ENCODE measurements at regions not wholly inside any gene's neighbourhood (a gene's known extent, or its start where the extent isn't known, plus 50 kb on each side); places are given as distances from the start of the nearest gene placed in this dataset.
A peak's percentile ranks its signal among the peaks of the same experiment; 100 is the strongest.

DNA sequence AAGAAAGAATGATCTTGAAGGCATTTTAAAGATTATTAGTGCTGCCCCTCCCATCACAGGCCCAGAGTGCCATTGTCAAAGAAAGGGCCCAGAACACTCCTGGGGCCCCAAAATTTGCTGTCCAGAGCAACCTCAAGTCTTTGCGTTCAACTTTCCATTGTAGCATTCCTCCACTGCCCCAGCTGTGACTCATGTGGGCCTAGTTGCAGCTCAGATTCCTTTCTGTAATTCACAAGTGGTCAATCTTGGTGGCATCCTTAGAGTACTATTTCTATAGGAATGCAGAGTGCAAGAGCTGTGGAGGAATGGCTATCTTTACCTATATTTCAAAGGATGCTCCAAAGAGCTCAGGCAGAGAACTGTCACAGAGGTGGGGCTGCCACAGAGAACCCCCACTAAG lies 1500.8 kb upstream of the IGFBP7 start:
- Histone ChIP-seq H3K4me3 (ENCODE audit: low read length) (no peak overlapping the region), H3K27ac (ENCODE audit: low read depth, low read length) (no peak overlapping the region), H3K4me1 (ENCODE audit: insufficient read depth, low read length) (no peaks in the 10 kb centered on the region), H3K9me3 (ENCODE audit: insufficient read depth, low read depth, low read length) (no peaks in the 10 kb centered on the region), H3K27me3 (ENCODE audit: insufficient read depth, low read length) (no peaks in the 10 kb centered on the region), H3K9ac (ENCODE audit: low read depth, low read length) (no peak overlapping the region), H3K36me3 (ENCODE audit: insufficient read depth, low read length) (no peaks in the 10 kb centered on the region)
- WGBS, result 98% methylated on average over 1 of the region's 1 CpG

- Histone ChIP-seq H3K9me3 (ENCODE audit: insufficient read depth, low read depth, low read length) (no peaks in the 10 kb centered on the region), H3K27ac (ENCODE audit: low read depth, low read length) (no peak overlapping the region), H3K4me3 (ENCODE audit: low read length) (no peak overlapping the region), H3K36me3 (ENCODE audit: insufficient read depth, low read length) (no peaks in the 10 kb centered on the region), H3K27me3 (ENCODE audit: insufficient read depth, low read length) (no peaks in the 10 kb centered on the region), H3K4me1 (ENCODE audit: insufficient read depth, low read length) (peaks cover 21% of the 10 kb centered on the region; the same call in 1 of the 2 replicates), H3K9ac (ENCODE audit: low read depth, low read length) (no peak overlapping the region)
- WGBS, result 97% methylated on average over 2 of the region's 4 CpGs
Measured at GRCh38 chr4:58606303-58606702, 1496.1 kb upstream of the IGFBP7 start.

DNA sequence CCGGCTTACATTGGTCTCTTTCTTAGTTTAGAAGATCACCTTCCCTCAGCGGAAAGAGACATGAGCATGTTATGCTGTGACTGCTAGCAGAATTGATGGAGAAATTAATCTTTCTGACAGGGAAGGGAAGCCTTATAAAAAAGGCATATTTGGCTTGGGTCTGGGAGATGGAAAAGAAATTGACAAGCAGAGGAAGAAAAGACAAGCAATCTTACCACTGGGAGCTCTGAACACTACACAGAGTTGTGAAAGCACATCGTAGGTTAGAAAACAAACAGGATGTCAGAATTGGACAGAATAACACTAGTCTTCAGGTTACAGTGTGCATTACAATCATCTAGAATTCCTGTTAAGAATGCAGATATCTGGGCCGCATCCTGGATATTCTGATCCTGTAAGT lies 1493.8 kb upstream of the IGFBP7 start:
- peaks cover 37% of the 10 kb centered on the region; the same call in 1 of the 2 replicates for H3K4me1 ChIP-seq (ENCODE audit: insufficient read depth, low read length)
- H3K4me3 ChIP-seq (ENCODE audit: low read length), result no peak overlapping the region
- no peaks in the 10 kb centered on the region for H3K9me3 ChIP-seq (ENCODE audit: insufficient read depth, low read depth, low read length)
- no peaks in the 10 kb centered on the region for H3K27me3 ChIP-seq (ENCODE audit: insufficient read depth, low read length)
- peak overlapping the region; percentile 9; the same call in 1 of the 2 replicates for H3K27ac ChIP-seq (ENCODE audit: low read depth, low read length)
- 92% methylated on average over 4 of the region's 4 CpGs for WGBS
- no peak overlapping the region for H3K9ac ChIP-seq (ENCODE audit: low read depth, low read length)
- no peaks in the 10 kb centered on the region for H3K36me3 ChIP-seq (ENCODE audit: insufficient read depth, low read length)

DNA sequence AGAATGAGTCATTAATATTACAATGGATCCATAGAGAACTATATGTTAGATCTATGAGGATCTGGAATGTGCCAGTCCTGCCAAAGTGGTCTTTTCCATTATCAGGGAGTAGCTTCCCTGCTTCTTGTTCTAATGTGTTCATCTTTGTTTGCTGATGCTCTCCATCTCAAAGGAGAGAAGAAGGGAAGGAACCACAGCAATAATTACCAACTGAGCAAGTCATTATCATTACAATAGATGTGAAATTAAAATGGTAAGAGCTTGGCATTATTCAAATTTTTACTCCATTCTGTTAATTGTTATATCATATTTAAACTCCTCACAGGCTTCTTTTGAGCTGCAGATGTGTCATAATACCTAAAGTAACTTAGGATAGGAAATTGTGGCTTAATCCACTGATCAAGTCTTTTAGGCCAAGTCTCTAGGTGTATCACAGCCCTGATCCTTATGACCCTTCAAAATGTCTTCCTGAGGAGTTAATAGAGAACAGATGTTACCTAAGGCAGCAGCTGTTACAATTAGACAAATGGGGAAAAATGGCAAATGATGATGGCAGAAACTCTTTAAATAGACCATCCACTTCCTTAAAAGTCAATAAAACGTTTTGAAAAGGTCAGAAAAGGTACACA lies 1492.7 kb upstream of the IGFBP7 start:
- H3K9me3 ChIP-seq (ENCODE audit: insufficient read depth, low read depth, low read length), result no peaks in the 10 kb centered on the region
- no peaks in the 10 kb centered on the region for H3K27me3 ChIP-seq (ENCODE audit: insufficient read depth, low read length)
- no peaks in the 10 kb centered on the region for H3K36me3 ChIP-seq (ENCODE audit: insufficient read depth, low read length)
- H3K9ac ChIP-seq (ENCODE audit: low read depth, low read length), result no peak overlapping the region; the same call in 1 of the 2 replicates
- peaks cover 37% of the 10 kb centered on the region; the same call in 1 of the 2 replicates for H3K4me1 ChIP-seq (ENCODE audit: insufficient read depth, low read length)
- H3K4me3 ChIP-seq (ENCODE audit: low read length), result no peak overlapping the region
- 57% methylated on average over 1 of the region's 1 CpG for WGBS
- H3K27ac ChIP-seq (ENCODE audit: low read depth, low read length), result peak overlapping the region; percentile 90; the same call in 1 of the 2 replicates

- H3K9me3 ChIP-seq (ENCODE audit: insufficient read depth, low read depth, low read length), result no peaks in the 10 kb centered on the region
- H3K4me3 ChIP-seq (ENCODE audit: low read length), result no peak overlapping the region
- no peaks in the 10 kb centered on the region for H3K27me3 ChIP-seq (ENCODE audit: insufficient read depth, low read length)
- H3K4me1 ChIP-seq (ENCODE audit: insufficient read depth, low read length), result peaks cover 43% of the 10 kb centered on the region
- H3K9ac ChIP-seq (ENCODE audit: low read depth, low read length), result no peak overlapping the region
- no peaks in the 10 kb centered on the region for H3K36me3 ChIP-seq (ENCODE audit: insufficient read depth, low read length)
- peak overlapping the region; percentile 76; the same call in 1 of the 2 replicates for H3K27ac ChIP-seq (ENCODE audit: low read depth, low read length)
- WGBS, result no CpG with 5 or more reads among the region's 1 CpG
Measured at GRCh38 chr4:58602022-58602421, 1491.8 kb upstream of the IGFBP7 start.

DNA sequence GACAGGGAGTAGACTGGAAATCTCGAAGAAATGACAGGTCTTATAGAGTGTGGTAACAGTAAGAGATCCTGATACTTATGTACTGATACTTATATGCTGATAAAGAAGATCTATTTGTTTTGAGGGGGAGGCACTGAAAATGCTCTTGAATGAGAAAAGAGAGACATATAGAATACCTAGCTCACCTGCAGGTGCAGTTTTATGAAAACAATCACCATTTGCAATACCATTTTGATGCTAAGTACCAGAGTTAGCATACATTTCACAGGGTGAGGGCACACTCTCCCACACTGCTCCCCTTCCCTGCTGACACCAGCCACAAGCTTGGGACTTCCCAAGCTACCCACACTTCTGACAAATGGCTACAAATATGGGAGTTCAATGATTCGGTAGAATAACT lies 1490.1 kb upstream of the IGFBP7 start:
- 79% methylated on average over 2 of the region's 2 CpGs for WGBS
- no peaks in the 10 kb centered on the region for H3K36me3 ChIP-seq (ENCODE audit: insufficient read depth, low read length)
- peak overlapping the region; percentile 88; the same call in 1 of the 2 replicates for H3K27ac ChIP-seq (ENCODE audit: low read depth, low read length)
- no peaks in the 10 kb centered on the region for H3K27me3 ChIP-seq (ENCODE audit: insufficient read depth, low read length)
- H3K9ac ChIP-seq (ENCODE audit: low read depth, low read length), result no peak overlapping the region
- no peak overlapping the region for H3K4me3 ChIP-seq (ENCODE audit: low read length)
- no peaks in the 10 kb centered on the region for H3K9me3 ChIP-seq (ENCODE audit: insufficient read depth, low read depth, low read length)
- peaks cover 50% of the 10 kb centered on the region for H3K4me1 ChIP-seq (ENCODE audit: insufficient read depth, low read length)

- H3K27ac ChIP-seq (ENCODE audit: low read depth, low read length), result no peak overlapping the region
- peaks cover 2% of the 10 kb centered on the region; the same call in 1 of the 2 replicates for H3K9me3 ChIP-seq (ENCODE audit: insufficient read depth, low read depth, low read length)
- H3K36me3 ChIP-seq (ENCODE audit: insufficient read depth, low read length), result no peaks in the 10 kb centered on the region
- H3K27me3 ChIP-seq (ENCODE audit: insufficient read depth, low read length), result no peaks in the 10 kb centered on the region
- no peak overlapping the region for H3K4me3 ChIP-seq (ENCODE audit: low read length)
- H3K4me1 ChIP-seq (ENCODE audit: insufficient read depth, low read length), result no peaks in the 10 kb centered on the region
- WGBS, result 93% methylated on average over 1 of the region's 2 CpGs
- no peak overlapping the region for H3K9ac ChIP-seq (ENCODE audit: low read depth, low read length)
Measured at GRCh38 chr4:58590722-58591121, 1480.5 kb upstream of the IGFBP7 start.

- Histone ChIP-seq H3K36me3 (ENCODE audit: insufficient read depth, low read length) (no peaks in the 10 kb centered on the region), H3K4me1 (ENCODE audit: insufficient read depth, low read length) (no peaks in the 10 kb centered on the region), H3K4me3 (ENCODE audit: low read length) (no peak overlapping the region), H3K9ac (ENCODE audit: low read depth, low read length) (no peak overlapping the region), H3K27ac (ENCODE audit: low read depth, low read length) (no peak overlapping the region), H3K9me3 (ENCODE audit: insufficient read depth, low read depth, low read length) (peaks cover 5% of the 10 kb centered on the region; the same call in 1 of the 2 replicates), H3K27me3 (ENCODE audit: insufficient read depth, low read length) (no peaks in the 10 kb centered on the region)
- WGBS, result 97% methylated on average over 6 of the region's 6 CpGs
Measured at GRCh38 chr4:58587856-58588255, 1477.7 kb upstream of the IGFBP7 start.

GRCh38 chr4:58566260-58566659 lies 1456.1 kb upstream of the IGFBP7 start:
- WGBS, result 23% methylated on average over 1 of the region's 1 CpG
- Histone ChIP-seq H3K27ac (ENCODE audit: low read depth, low read length) (no peak overlapping the region), H3K4me3 (ENCODE audit: low read length) (no peak overlapping the region)

GRCh38 chr4:58564695-58565475 lies 1454.7 kb upstream of the IGFBP7 start:
- 93% methylated on average over 6 of the region's 6 CpGs for WGBS
- Histone ChIP-seq H3K9me3 (ENCODE audit: insufficient read depth, low read depth, low read length) (0 out of 2 replicates have a peak, but pooled peaks cover 5% of the 10 kb centered on the region), H3K36me3 (ENCODE audit: insufficient read depth, low read length) (no peaks in the 10 kb centered on the region), H3K27ac (ENCODE audit: low read depth, low read length) (no peak overlapping the region), H3K27me3 (ENCODE audit: insufficient read depth, low read length) (no peaks in the 10 kb centered on the region), H3K4me1 (ENCODE audit: insufficient read depth, low read length) (peaks cover 14% of the 10 kb centered on the region; the same call in 1 of the 2 replicates), H3K9ac (ENCODE audit: low read depth, low read length) (no peak overlapping the region), H3K4me3 (ENCODE audit: low read length) (no peak overlapping the region)

More at GRCh38 chr4:58566260-58566659, 1456.1 kb upstream of the IGFBP7 start:
- Histone ChIP-seq H3K27me3 (ENCODE audit: insufficient read depth, low read length) (no peaks in the 10 kb centered on the region), H3K9me3 (ENCODE audit: insufficient read depth, low read depth, low read length) (0 out of 2 replicates have a peak, but pooled peaks cover 11% of the 10 kb centered on the region), H3K36me3 (ENCODE audit: insufficient read depth, low read length) (no peaks in the 10 kb centered on the region), H3K4me1 (ENCODE audit: insufficient read depth, low read length) (peaks cover 11% of the 10 kb centered on the region; the same call in 1 of the 2 replicates), H3K9ac (ENCODE audit: low read depth, low read length) (no peak overlapping the region)

DNA sequence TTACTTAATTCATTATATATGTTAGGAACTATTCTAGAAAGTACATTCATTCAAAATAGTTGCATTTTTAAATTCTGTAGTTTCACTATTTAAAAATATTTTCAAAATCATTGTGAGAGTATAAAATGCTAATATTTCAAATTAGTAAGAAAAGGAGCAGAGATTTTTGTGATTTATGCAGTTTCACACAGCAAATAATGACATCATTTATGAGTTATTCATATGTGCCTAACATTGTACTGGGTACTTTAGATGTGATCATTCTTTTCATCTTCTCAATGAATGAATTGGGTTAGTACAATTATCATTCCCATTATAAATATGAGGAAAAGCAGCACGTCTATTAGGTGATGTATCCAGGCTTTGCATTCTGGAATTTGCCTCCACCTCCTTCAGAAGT lies 1451.0 kb upstream of the IGFBP7 start:
- H3K4me3 ChIP-seq (ENCODE audit: low read length), result no peak overlapping the region
- H3K36me3 ChIP-seq (ENCODE audit: insufficient read depth, low read length), result no peaks in the 10 kb centered on the region
- H3K27ac ChIP-seq (ENCODE audit: low read depth, low read length), result no peak overlapping the region
- H3K27me3 ChIP-seq (ENCODE audit: insufficient read depth, low read length), result no peaks in the 10 kb centered on the region
- H3K9ac ChIP-seq (ENCODE audit: low read depth, low read length), result no peak overlapping the region
- 89% methylated on average over 1 of the region's 1 CpG for WGBS
- H3K4me1 ChIP-seq (ENCODE audit: insufficient read depth, low read length), result peaks cover 7% of the 10 kb centered on the region; the same call in 1 of the 2 replicates
- no peaks in the 10 kb centered on the region for H3K9me3 ChIP-seq (ENCODE audit: insufficient read depth, low read depth, low read length)

Data from HUES64 (cell line).